ENCODE measurements at regions not wholly inside any gene's neighbourhood (a gene's known extent, or its start where the extent isn't known, plus 50 kb on each side); places are given as distances from the start of the nearest gene placed in this dataset.

DNA sequence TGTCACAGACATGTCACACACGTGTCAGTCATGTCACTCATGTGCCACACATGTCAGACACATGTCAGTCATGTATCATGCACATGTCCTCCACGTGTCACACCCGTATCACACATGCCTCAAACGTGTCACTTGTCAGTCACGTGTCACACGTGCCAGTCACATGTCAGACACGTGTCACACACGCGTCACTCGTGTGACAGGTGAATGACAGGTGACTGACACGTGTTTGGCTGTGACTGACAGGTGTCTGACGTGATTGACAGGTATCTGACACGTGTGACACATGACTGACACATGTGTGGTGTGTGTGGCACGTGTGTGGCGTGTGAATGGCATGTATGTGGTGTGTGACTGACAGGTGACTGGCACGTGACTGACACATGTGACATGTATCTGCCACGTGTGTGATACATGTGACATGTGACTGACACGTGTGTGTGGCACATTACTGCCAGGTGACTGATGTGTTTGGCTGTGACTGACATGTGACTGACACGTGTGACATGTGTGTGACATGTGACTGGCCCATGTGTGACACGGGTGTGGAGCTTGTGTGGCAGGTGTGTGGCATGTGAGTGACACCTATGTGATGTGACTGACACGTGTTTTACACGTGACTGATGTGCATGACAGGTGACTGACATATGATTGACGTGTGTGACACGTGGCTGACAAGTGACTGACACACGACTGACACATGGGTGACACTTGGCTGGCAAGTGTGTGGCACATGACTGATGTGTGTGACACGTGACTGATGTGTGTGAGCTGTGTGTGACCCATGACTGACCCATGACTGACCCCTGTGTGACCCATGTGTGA is 90.7 kb upstream of the GPC3 start:
- TF ChIP-seq CTCF (IDR thresholded peaks at IDR 0.05), result no peak
- TF ChIP-seq POLR2A (IDR thresholded peaks at IDR 0.05), result no peak
